A549 (cell line): ENCODE measurements at regions not wholly inside any gene's neighbourhood (a gene's known extent, or its start where the extent isn't known, plus 50 kb on each side); places are given as distances from the start of the nearest gene placed in this dataset.

Experiments used
- ATAC-seq, 2 experiments: fragments of 200-7000 bp in 1 of 2; fragments of >200 bp in 1 of 2; cut with Nextera tagmentation in 1 of 2; cut with Tn5 transposase in 1 of 2; 3 replicates each; pipeline versions ENCODE4 v1.8.0 to v1.9.1; 2018 to 2020; ENCODE audit warnings: mild to moderate bottlenecking in 1 of 2, moderate library complexity in 1 of 2
- CTCF ChIA-PET: fragments of 300-600 bp; sonication (Branson Sonifier 250); formaldehyde crosslinking; extraction: SDS; loops from one replicate; lab custom pipeline; 2021; ENCODE audit warnings: antibody characterized with exemption, inconsistent platforms; lab: Yijun Ruan, JAX
- POLR2A ChIA-PET: fragments of 350-600 bp; formaldehyde crosslinking; extraction: SDS; loops from one replicate; lab custom pipeline; 2021; ENCODE audit warnings: antibody characterized with exemption, inconsistent platforms; lab: Yijun Ruan, JAX
- DNase-seq, 2 experiments: peaks; one replicate each; pipeline versions ENCODE4 v3.0.0 to v3.0.0-alpha.2; 2011 to 2016; ENCODE audit warnings: low read depth in 1 of 2, low spot score in 1 of 2
- FAIRE-seq: peaks from 2 replicates; lab custom pipeline; 2011; peaks lifted over from hg19 to GRCh38; lab: Jason Lieb, UNC
- H3K27ac ChIP-seq, 2 experiments: fragments of >200 bp; sonication (Bioruptor Twin); formaldehyde crosslinking; 3 replicates each; pipeline ENCODE4 v1.5.1; 2016 to 2017
- H3K4me1 ChIP-seq: fragments of >200 bp; sonication (Bioruptor Twin); formaldehyde crosslinking; 3 replicates; pipeline ENCODE4 v1.6.1; 2016
- H3K4me2 ChIP-seq: fragments of >200 bp; sonication (Bioruptor Twin); formaldehyde crosslinking; 3 replicates; pipeline ENCODE4 v1.6.1; 2016
- H3K4me3 ChIP-seq: fragments of >200 bp; sonication (Bioruptor Twin); formaldehyde crosslinking; 3 replicates; pipeline ENCODE4 v1.5.1; 2016
- H3K9me3 ChIP-seq: fragments of >200 bp; sonication (Bioruptor Twin); formaldehyde crosslinking; 3 replicates; pipeline ENCODE4 v1.6.1; 2016
- BHLHE40 ChIP-seq: IDR thresholded peaks from 2 replicates; pipeline ENCODE4 v1.6.1; 2012; ENCODE audit warnings: low read depth, low read length, inconsistent platforms
- CBX2 ChIP-seq: fragments of 200-600 bp; sonication (generic); IDR thresholded peaks from 2 replicates; pipeline ENCODE4 v1.6.1; 2016; ENCODE audit warnings: low read depth, mild to moderate bottlenecking, borderline replicate concordance
- CEBPB ChIP-seq, 2 experiments: fragments of >200 bp in 1 of 2; sonication (Bioruptor Twin) in 1 of 2; formaldehyde crosslinking in 1 of 2; IDR thresholded peaks; 2 replicates each; pipeline ENCODE4 v1.6.1; 2012 to 2016
- EHF ChIP-seq: fragments of 250-450 bp; sonication (Bioruptor Pico); IDR thresholded peaks from 2 replicates; pipeline ENCODE4 v1.5.0; 2020; ENCODE audit warnings: mild to moderate bottlenecking
- EHMT2 ChIP-seq: fragments of 200-600 bp; sonication (generic); IDR thresholded peaks from 2 replicates; pipeline ENCODE4 v1.6.1; 2016; ENCODE audit warnings: antibody characterized with exemption, low read depth, mild to moderate bottlenecking, moderate library complexity
- ESRRA ChIP-seq: fragments of 150-350 bp; IDR thresholded peaks from 2 replicates; pipeline ENCODE4 v1.6.1; 2014; ENCODE audit warnings: mild to moderate bottlenecking, low read length, borderline replicate concordance
- FOSB ChIP-seq: fragments of 250-450 bp; sonication (Bioruptor Pico); IDR thresholded peaks from 2 replicates; pipeline ENCODE4 v1.5.0; 2020; ENCODE audit warnings: mild to moderate bottlenecking, moderate library complexity
- FOSL2 ChIP-seq, 2 experiments: fragments of 450-650 bp in 1 of 2; fragments of >200 bp in 1 of 2; sonication (Bioruptor Twin) in 1 of 2; formaldehyde crosslinking; IDR thresholded peaks; 2 replicates each; pipeline versions ENCODE4 v1.5.0 to v1.6.1; 2016 to 2020; ENCODE audit warnings: mild to moderate bottlenecking in 1 of 2, moderate library complexity in 1 of 2
- GATA3 ChIP-seq: IDR thresholded peaks from 2 replicates; pipeline ENCODE4 v1.6.1; 2012; ENCODE audit warnings: borderline replicate concordance
- HES2 ChIP-seq: fragments of >200 bp; sonication (Bioruptor Twin); formaldehyde crosslinking; IDR thresholded peaks from 2 replicates; pipeline ENCODE4 v1.6.1; 2016
- HEYL ChIP-seq: fragments of 250-450 bp; sonication (Bioruptor Pico); IDR thresholded peaks from 2 replicates; pipeline ENCODE4 v1.8.0; 2021; ENCODE audit warnings: mild to moderate bottlenecking, moderate library complexity
- HOXA7 ChIP-seq: fragments of 250-450 bp; sonication (Bioruptor Pico); IDR thresholded peaks from 2 replicates; pipeline ENCODE4 v1.5.0; 2020; ENCODE audit warnings: mild to moderate bottlenecking, moderate library complexity
- HOXB5 ChIP-seq: fragments of 250-450 bp; sonication (Bioruptor Pico); IDR thresholded peaks from 2 replicates; pipeline ENCODE4 v1.5.0; 2020; ENCODE audit warnings: mild to moderate bottlenecking, moderate library complexity
- JUN ChIP-seq, 2 experiments: fragments of >200 bp; sonication (Bioruptor Twin); formaldehyde crosslinking; IDR thresholded peaks; 2 replicates in 1 of 2; 3 replicates in 1 of 2; pipeline ENCODE4 v1.6.1; 2016 to 2017
- KDM1A ChIP-seq: fragments of 200-600 bp; sonication (generic); IDR thresholded peaks from 2 replicates; pipeline ENCODE4 v1.6.1; 2016; ENCODE audit warnings: low read depth, mild to moderate bottlenecking
- MAX ChIP-seq: IDR thresholded peaks from 2 replicates; pipeline ENCODE4 v1.6.1; 2012
- MYC ChIP-seq: IDR thresholded peaks from 2 replicates; pipeline ENCODE4 v1.6.1; 2012; ENCODE audit warnings: mild to moderate bottlenecking, inconsistent platforms, low read length, improper control_type of control experiment, borderline replicate concordance
- NFE2L2 ChIP-seq: fragments of 150-350 bp; conservative IDR thresholded peaks from 2 replicates; pipeline ENCODE4 v1.6.1; 2014; ENCODE audit warnings: low read length
- NR3C1 ChIP-seq: fragments of >200 bp; sonication (Bioruptor Twin); formaldehyde crosslinking; IDR thresholded peaks from 3 replicates; pipeline ENCODE4 v1.6.1; 2017
- PBX3 ChIP-seq: IDR thresholded peaks from 2 replicates; pipeline ENCODE4 v1.6.1; 2012
- PHF8 ChIP-seq: fragments of 200-600 bp; sonication (generic); IDR thresholded peaks from 2 replicates; pipeline ENCODE4 v1.6.1; 2016; ENCODE audit warnings: low read depth, mild to moderate bottlenecking, antibody characterized with exemption, moderate library complexity, borderline replicate concordance
- POLR2A ChIP-seq: IDR thresholded peaks from 2 replicates; pipeline ENCODE4 v1.6.1; 2012; ENCODE audit warnings: mild to moderate bottlenecking, low read length
- POLR2AphosphoS2 ChIP-seq: conservative IDR thresholded peaks from 2 replicates; pipeline ENCODE4 v1.6.1; 2012; ENCODE audit warnings: low read length, improper control_type of control experiment, inconsistent platforms
- RAD21 ChIP-seq, 2 experiments: fragments of >200 bp in 1 of 2; sonication (Bioruptor Twin) in 1 of 2; formaldehyde crosslinking in 1 of 2; IDR thresholded peaks in 1 of 2; conservative IDR thresholded peaks in 1 of 2; 2 replicates in 1 of 2; 3 replicates in 1 of 2; pipeline ENCODE4 v1.6.1; 2012 to 2018; ENCODE audit warnings: inconsistent platforms in 1 of 2
- RARB ChIP-seq: fragments of 250-450 bp; sonication (Bioruptor Pico); IDR thresholded peaks from 2 replicates; pipeline ENCODE4 v1.8.0; 2021; ENCODE audit warnings: mild to moderate bottlenecking, moderate library complexity
- RCOR1 ChIP-seq: fragments of 150-350 bp; IDR thresholded peaks from 2 replicates; pipeline ENCODE4 v1.6.1; 2014; ENCODE audit warnings: antibody characterized with exemption, low read length, low read depth
- REST ChIP-seq: fragments of 200-600 bp; sonication (generic); IDR thresholded peaks from 2 replicates; pipeline ENCODE4 v1.6.1; 2016; ENCODE audit warnings: antibody characterized with exemption, mild to moderate bottlenecking, moderate library complexity
- RFX5 ChIP-seq: fragments of 450-650 bp; IDR thresholded peaks from 2 replicates; pipeline ENCODE4 v1.7.1; 2014; ENCODE audit warnings: antibody characterized with exemption, mild to moderate bottlenecking, moderate library complexity
- SMC3 ChIP-seq: fragments of >200 bp; sonication (Bioruptor Twin); formaldehyde crosslinking; IDR thresholded peaks from 3 replicates; pipeline ENCODE4 v1.6.1; 2018; ENCODE audit warnings: inconsistent platforms
- TFCP2L1 ChIP-seq: fragments of 250-450 bp; sonication (Bioruptor Pico); IDR thresholded peaks from 2 replicates; pipeline ENCODE4 v1.5.0; 2021; ENCODE audit warnings: mild to moderate bottlenecking
- ZC3H11A ChIP-seq: fragments of 450-650 bp; IDR thresholded peaks from 2 replicates; pipeline ENCODE4 v1.6.1; 2014; ENCODE audit warnings: antibody characterized with exemption, mild to moderate bottlenecking
- ZNF302 ChIP-seq: fragments of 250-450 bp; sonication (Bioruptor Pico); IDR thresholded peaks from 2 replicates; pipeline ENCODE4 v1.9.0; 2021; ENCODE audit warnings: inconsistent platforms, mild to moderate bottlenecking, moderate library complexity
- ZSCAN20 ChIP-seq: fragments of 250-450 bp; sonication (Bioruptor Pico); IDR thresholded peaks from 2 replicates; pipeline ENCODE4 v1.8.0; 2022; ENCODE audit warnings: mild to moderate bottlenecking, moderate library complexity
- WGBS: methylation state at CpG from one replicate; pipeline ENCODE4 v1.1.6; 2017; ENCODE audit errors: missing lambda C conversion rate; 5-methylcytosine and 5-hydroxymethylcytosine counted together
- TF ChIP-seq, protein P1 (sequence below): fragments of 450-650 bp; IDR thresholded peaks from 2 replicates; pipeline ENCODE4 v1.6.1; 2014; ENCODE audit warnings: antibody characterized with exemption

DNA sequence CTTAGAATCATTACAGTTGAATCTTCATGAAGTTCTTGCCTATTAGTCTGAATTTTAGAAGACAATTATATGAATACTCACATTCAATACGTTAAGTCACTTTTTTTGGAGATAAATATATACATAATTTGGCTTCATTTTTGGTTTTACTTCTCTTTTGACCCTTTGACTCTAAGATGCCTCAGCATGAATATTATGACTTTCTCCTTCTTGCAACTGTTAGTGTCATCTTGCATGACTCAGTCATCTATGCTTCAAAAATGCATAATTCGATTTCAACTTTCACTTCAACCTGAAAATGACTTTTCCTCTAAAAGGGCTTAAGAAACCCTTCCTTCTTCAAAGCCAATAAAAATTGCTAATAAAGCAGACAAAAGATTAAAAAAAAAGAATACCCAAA lies 1427.5 kb downstream of the ADGRL3 start:
- POLR2A ChIA-PET: no interaction called here
- ATAC-seq (no peak), FAIRE-seq (no peak), DNase-seq (no peak)
- no peak for TF ChIP-seq ZNF302 (CRISPR knock-in tag)
- no peak for TF ChIP-seq HOXB5
- TF ChIP-seq HES2: no peak
- no peak for TF ChIP-seq NR3C1
- TF ChIP-seq JUN (IDR thresholded peaks at IDR 0.05): no peak
- no peak for TF ChIP-seq BHLHE40
- no peak for TF ChIP-seq PHF8
- no peak for TF ChIP-seq POLR2AphosphoS2
- TF ChIP-seq, protein P1, sequence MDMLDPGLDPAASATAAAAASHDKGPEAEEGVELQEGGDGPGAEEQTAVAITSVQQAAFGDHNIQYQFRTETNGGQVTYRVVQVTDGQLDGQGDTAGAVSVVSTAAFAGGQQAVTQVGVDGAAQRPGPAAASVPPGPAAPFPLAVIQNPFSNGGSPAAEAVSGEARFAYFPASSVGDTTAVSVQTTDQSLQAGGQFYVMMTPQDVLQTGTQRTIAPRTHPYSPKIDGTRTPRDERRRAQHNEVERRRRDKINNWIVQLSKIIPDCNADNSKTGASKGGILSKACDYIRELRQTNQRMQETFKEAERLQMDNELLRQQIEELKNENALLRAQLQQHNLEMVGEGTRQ: no peak
- no peak for TF ChIP-seq GATA3
- no peak for TF ChIP-seq CBX2
- TF ChIP-seq MYC: no peak
- no peak for TF ChIP-seq ZC3H11A
- TF ChIP-seq MAX: no peak
- no peak for TF ChIP-seq ESRRA
- TF ChIP-seq KDM1A: no peak
- TF ChIP-seq RAD21 (conservative IDR thresholded peaks at IDR 0.05 in 1 of 2, IDR thresholded peaks at IDR 0.05 in 1 of 2): no peak
- Histone ChIP-seq H3K4me1 (no peaks in the 10 kb centered on the region), H3K4me2 (no peak overlapping the region), H3K9me3 (no peaks in the 10 kb centered on the region), H3K4me3 (no peak overlapping the region), H3K27ac (no peak overlapping the region)
- CTCF ChIA-PET: no interaction called here
- WGBS: 1% methylated on average over 2 of the region's 2 CpGs

- DNase-seq (no peak), FAIRE-seq (no peak), ATAC-seq (no peak)
- H3K4me1 ChIP-seq: no peaks in the 10 kb centered on the region
- H3K9me3 ChIP-seq: no peaks in the 10 kb centered on the region
- ChIA-PET POLR2A (no interaction called here), CTCF (no interaction called here)
- H3K4me2 ChIP-seq: no peak overlapping the region
- no peak overlapping the region for H3K27ac ChIP-seq
- 6% methylated on average over 3 of the region's 3 CpGs for WGBS
- TF ChIP-seq HOXA7 (CRISPR knock-in tag) (no peak), SMC3 (no peak), NFE2L2 (no peak), PBX3 (no peak), HES2 (no peak), EHMT2 (no peak), BHLHE40 (no peak), HEYL (CRISPR knock-in tag) (no peak), RFX5 (no peak)
- H3K4me3 ChIP-seq: no peak overlapping the region
Observed at GRCh38 chr4:62627141-62627540, 1427.0 kb downstream of the ADGRL3 start.

- FAIRE-seq: no peak
- H3K27ac ChIP-seq: no peak overlapping the region
- H3K4me2 ChIP-seq: no peak overlapping the region
- no peaks in the 10 kb centered on the region for H3K4me1 ChIP-seq
- no peaks in the 10 kb centered on the region for H3K9me3 ChIP-seq
- ChIA-PET CTCF (no interaction called here), POLR2A (no interaction called here)
- ATAC-seq: no peak
- no peak overlapping the region for H3K4me3 ChIP-seq
- no peak for DNase-seq
- TF ChIP-seq RARB (CRISPR knock-in tag) (no peak), REST (no peak), CEBPB (IDR thresholded peaks at IDR 0.05) (no peak), EHF (CRISPR knock-in tag) (no peak), TFCP2L1 (no peak), FOSL2 (IDR thresholded peaks at IDR 0.05) (no peak), FOSL2 (CRISPR knock-in tag; IDR thresholded peaks at IDR 0.05) (no peak), RCOR1 (no peak), FOSB (CRISPR knock-in tag) (no peak), ZSCAN20 (CRISPR knock-in tag) (no peak), POLR2A (no peak), GATA3 (no peak)
Observed at GRCh38 chr4:62622089-62622488, 1422.0 kb downstream of the ADGRL3 start.
